GM23338 (cell line): ENCODE measurements at regions not wholly inside any gene's neighbourhood (a gene's known extent, or its start where the extent isn't known, plus 50 kb on each side); places are given as distances from the start of the nearest gene placed in this dataset.

Experiments used
- ATAC-seq: fragments of 200-7000 bp; cut with Tn5 transposase; 3 replicates; pipeline ENCODE4 v1.9.1; 2020
- DNase-seq: peaks from one replicate; pipeline ENCODE4 v3.0.0-alpha.2; 2015; ENCODE audit warnings: low spot score
- H2AFZ ChIP-seq: fragments of 200-600 bp; sonication (generic); 2 replicates; pipeline ENCODE4 v1.8.0; 2016; ENCODE audit warnings: antibody characterized with exemption, mild to moderate bottlenecking, moderate library complexity
- H3F3A ChIP-seq: fragments of 200-600 bp; sonication (generic); replicated peaks from 2 replicates; pipeline ENCODE4 v1.8.0; 2017; ENCODE audit warnings: antibody characterized with exemption, mixed run types, low read depth
- H3K27ac ChIP-seq: fragments of 200-600 bp; sonication (generic); 2 replicates; pipeline ENCODE4 v1.6.1; 2016; ENCODE audit warnings: low read depth
- H3K27me3 ChIP-seq: fragments of 200-600 bp; sonication (generic); 2 replicates; pipeline ENCODE4 v1.8.0; 2016; ENCODE audit warnings: mild to moderate bottlenecking, mixed run types, moderate library complexity; ENCODE audit not compliant: insufficient read depth
- H3K36me3 ChIP-seq: fragments of 200-600 bp; sonication (generic); 2 replicates; pipeline ENCODE4 v1.8.0; 2016; ENCODE audit warnings: mild to moderate bottlenecking; ENCODE audit not compliant: insufficient read depth
- H3K4me1 ChIP-seq: fragments of 200-600 bp; sonication (generic); 2 replicates; pipeline ENCODE4 v1.8.0; 2016; ENCODE audit warnings: mild to moderate bottlenecking, moderate library complexity; ENCODE audit not compliant: insufficient read depth
- H3K4me2 ChIP-seq: fragments of 200-600 bp; sonication (generic); 2 replicates; pipeline ENCODE4 v1.7.1; 2017; ENCODE audit warnings: mixed run types
- H3K4me3 ChIP-seq: fragments of 200-600 bp; sonication (generic); 2 replicates; pipeline ENCODE4 v1.6.1; 2016; ENCODE audit warnings: mixed run types
- H3K79me2 ChIP-seq: fragments of 200-600 bp; sonication (generic); replicated peaks from 2 replicates; pipeline ENCODE4 v1.8.0; 2017; ENCODE audit warnings: mild to moderate bottlenecking; ENCODE audit not compliant: insufficient read depth
- H3K9me2 ChIP-seq: fragments of 200-600 bp; sonication (generic); 2 replicates; pipeline ENCODE4 v1.8.0; 2017; ENCODE audit not compliant: insufficient read depth
- H4K20me1 ChIP-seq: fragments of 200-600 bp; sonication (generic); replicated peaks from 2 replicates; pipeline ENCODE4 v1.8.0; 2017; ENCODE audit warnings: mild to moderate bottlenecking; ENCODE audit not compliant: insufficient read depth
- H3K27ac Mint-ChIP-seq: 2 replicates; pipeline ENCODE4 v1.8.0; 2020; ENCODE audit warnings: inconsistent platforms, mild to moderate bottlenecking, moderate library complexity, mixed read lengths
- H3K27me3 Mint-ChIP-seq: 3 replicates; pipeline ENCODE4 v1.8.0; 2022; ENCODE audit warnings: low read depth, mild to moderate bottlenecking, moderate library complexity, mixed read lengths, inconsistent platforms; ENCODE audit not compliant: insufficient read depth, poor library complexity
- H3K36me3 Mint-ChIP-seq: 3 replicates; pipeline ENCODE4 v1.8.0; 2021; ENCODE audit warnings: low read depth, mild to moderate bottlenecking, inconsistent platforms, moderate library complexity, mixed read lengths
- H3K4me1 Mint-ChIP-seq: 3 replicates; pipeline ENCODE4 v1.8.0; 2020; ENCODE audit warnings: mild to moderate bottlenecking, inconsistent platforms, mixed read lengths
- H3K4me3 Mint-ChIP-seq: 3 replicates; pipeline ENCODE4 v1.8.0; 2021; ENCODE audit warnings: moderate library complexity, mild to moderate bottlenecking, inconsistent platforms, mixed read lengths
- H3K9me3 Mint-ChIP-seq: 3 replicates; pipeline ENCODE4 v1.8.0; 2020; ENCODE audit warnings: moderate library complexity, mild to moderate bottlenecking, inconsistent platforms, mixed read lengths
- CREB1 ChIP-seq: fragments of 250-450 bp; sonication (Bioruptor Pico); IDR thresholded peaks from 2 replicates; pipeline ENCODE4 v1.5.0; 2020; ENCODE audit warnings: low read depth, mild to moderate bottlenecking, moderate library complexity
- CTCF ChIP-seq, 2 experiments: fragments of 200-600 bp in 1 of 2; sonication (generic) in 1 of 2; conservative IDR thresholded peaks; 2 replicates each; pipeline versions ENCODE4 v1.5.1 to v1.6.1; 2016 to 2017; ENCODE audit warnings: antibody characterized with exemption in 2 of 2, low read depth in 2 of 2, mild to moderate bottlenecking in 2 of 2, moderate library complexity in 1 of 2
- ETS1 ChIP-seq: IDR thresholded peaks from 2 replicates; pipeline ENCODE4 v1.6.1; 2016; ENCODE audit warnings: antibody characterized with exemption
- EZH2 ChIP-seq: fragments of 200-600 bp; sonication (generic); IDR thresholded peaks from one replicate; pipeline ENCODE4 v1.8.0; 2017; ENCODE audit warnings: antibody characterized with exemption, mild to moderate bottlenecking, low read depth; ENCODE audit not compliant: unreplicated experiment
- EZH2phosphoT487 ChIP-seq: fragments of 200-600 bp; sonication (generic); IDR thresholded peaks from one replicate; pipeline ENCODE4 v1.8.1; 2018; ENCODE audit warnings: antibody characterized with exemption; ENCODE audit not compliant: unreplicated experiment
- JUNB ChIP-seq: IDR thresholded peaks from one replicate; pipeline ENCODE4 v1.6.1; 2016; ENCODE audit warnings: antibody characterized with exemption; ENCODE audit not compliant: unreplicated experiment
- NANOG ChIP-seq: IDR thresholded peaks from 2 replicates; pipeline ENCODE4 v1.6.1; 2016; ENCODE audit warnings: antibody characterized with exemption, borderline replicate concordance
- REST ChIP-seq: IDR thresholded peaks from one replicate; pipeline ENCODE4 v1.6.1; 2018; ENCODE audit warnings: antibody characterized with exemption; ENCODE audit not compliant: unreplicated experiment
- STAT1 ChIP-seq: IDR thresholded peaks from one replicate; pipeline ENCODE4 v1.6.1; 2016; ENCODE audit warnings: antibody characterized with exemption; ENCODE audit not compliant: unreplicated experiment
- ZNF114 ChIP-seq: fragments of 250-450 bp; sonication (Bioruptor Pico); IDR thresholded peaks from 2 replicates; pipeline ENCODE4 v1.5.0; 2020; ENCODE audit warnings: mild to moderate bottlenecking, moderate library complexity
- ZNF331 ChIP-seq: fragments of 250-450 bp; sonication (Bioruptor Pico); IDR thresholded peaks from 2 replicates; pipeline ENCODE4 v1.5.0; 2020; ENCODE audit warnings: low read depth, mild to moderate bottlenecking, moderate library complexity

- H3K27ac Mint-ChIP-seq = no peak overlapping the region
- peaks cover 27% of the 10 kb centered on the region for H3K4me1 Mint-ChIP-seq
- Histone ChIP-seq H3K4me2 (no peak overlapping the region), H3K9me2 (peaks cover 5% of the 10 kb centered on the region; the same call in 1 of the 2 replicates), H2AFZ (no peak overlapping the region), H3K27me3 (no peaks in the 10 kb centered on the region), H3K4me1 (peaks cover 18% of the 10 kb centered on the region), H3K36me3 (no peaks in the 10 kb centered on the region), H3F3A (no peaks in the 10 kb centered on the region), H3K27ac (no peak overlapping the region), H4K20me1 (no peaks in the 10 kb centered on the region), H3K4me3 (no peak overlapping the region), H3K79me2 (no peaks in the 10 kb centered on the region)
- TF ChIP-seq STAT1 = no peak
- no peak for TF ChIP-seq CREB1 (CRISPR knock-in tag)
- no peak for TF ChIP-seq ZNF331
- peaks cover 5% of the 10 kb centered on the region for H3K27me3 Mint-ChIP-seq
- ATAC-seq = no peak
- H3K4me3 Mint-ChIP-seq = no peak overlapping the region
- DNase-seq = no peak
- H3K36me3 Mint-ChIP-seq = no peaks in the 10 kb centered on the region
- no peaks in the 10 kb centered on the region for H3K9me3 Mint-ChIP-seq
Observed at GRCh38 chr4:23969635-23970145, 79.8 kb upstream of the PPARGC1A start.

- ATAC-seq = peak; percentile 53
- Mint-ChIP-seq H3K27me3 (peaks cover 5% of the 10 kb centered on the region), H3K4me3 (no peak overlapping the region), H3K36me3 (no peaks in the 10 kb centered on the region), H3K9me3 (no peaks in the 10 kb centered on the region), H3K4me1 (peaks cover 17% of the 10 kb centered on the region), H3K27ac (no peak overlapping the region)
- Histone ChIP-seq H3K27ac (no peak overlapping the region), H3K36me3 (no peaks in the 10 kb centered on the region), H3K79me2 (no peaks in the 10 kb centered on the region), H3K9me2 (peaks cover 13% of the 10 kb centered on the region; the same call in 1 of the 2 replicates), H2AFZ (no peak overlapping the region), H3K4me1 (peaks cover 4% of the 10 kb centered on the region), H4K20me1 (no peaks in the 10 kb centered on the region), H3K4me3 (no peak overlapping the region), H3K4me2 (no peak overlapping the region), H3K27me3 (no peaks in the 10 kb centered on the region), H3F3A (no peaks in the 10 kb centered on the region)
- DNase-seq = no peak
- TF ChIP-seq ETS1 (no peak), CTCF (conservative IDR thresholded peaks at IDR 0.05; ENCODE audit: low read depth in 2 of 2) (no peak), EZH2phosphoT487 (no peak), REST (no peak), ZNF114 (CRISPR knock-in tag) (no peak), NANOG (no peak), STAT1 (no peak), JUNB (no peak), ZNF331 (no peak), EZH2 (no peak)
Observed at GRCh38 chr4:23967281-23967680, 77.4 kb upstream of the PPARGC1A start.
